GM21360 (cell line): ENCODE measurements at regions not wholly inside any gene's neighbourhood (a gene's known extent, or its start where the extent isn't known, plus 50 kb on each side); places are given as distances from the start of the nearest gene placed in this dataset.

ENCODE experiments used
- ATAC-seq: cut with Tn5 transposase; IDR thresholded peaks from one replicate; pipeline ENCODE4 v1.9.1; 2021; ENCODE audit warnings: mild to moderate bottlenecking, moderate library complexity; ENCODE audit not compliant: unreplicated experiment

- ATAC-seq = peak; percentile 66
These were observed 64.0 kb upstream of the FGF13 start for GRCh38 chrX:138775517-138775916.

- no peak for ATAC-seq
These were observed 59.5 kb upstream of the FGF13 start for GRCh38 chrX:138771047-138771446.

GRCh38 chrX:138769918-138770317 is 58.4 kb upstream of the FGF13 start:
- ATAC-seq = no peak

- ATAC-seq = no peak
These were observed 53.5 kb upstream of the FGF13 start for GRCh38 chrX:138765051-138765450.

- ATAC-seq = no peak
These were observed 52.2 kb upstream of the FGF13 start for GRCh38 chrX:138763761-138764160.

GRCh38 chrX:138761380-138761779 is 49.9 kb upstream of the FGF13 start:
- no peak for ATAC-seq
